ENCODE measurements at regions not wholly inside any gene's neighbourhood (a gene's known extent, or its start where the extent isn't known, plus 50 kb on each side); places are given as distances from the start of the nearest gene placed in this dataset.
A peak's percentile ranks its signal among the peaks of the same experiment; 100 is the strongest.

DNA sequence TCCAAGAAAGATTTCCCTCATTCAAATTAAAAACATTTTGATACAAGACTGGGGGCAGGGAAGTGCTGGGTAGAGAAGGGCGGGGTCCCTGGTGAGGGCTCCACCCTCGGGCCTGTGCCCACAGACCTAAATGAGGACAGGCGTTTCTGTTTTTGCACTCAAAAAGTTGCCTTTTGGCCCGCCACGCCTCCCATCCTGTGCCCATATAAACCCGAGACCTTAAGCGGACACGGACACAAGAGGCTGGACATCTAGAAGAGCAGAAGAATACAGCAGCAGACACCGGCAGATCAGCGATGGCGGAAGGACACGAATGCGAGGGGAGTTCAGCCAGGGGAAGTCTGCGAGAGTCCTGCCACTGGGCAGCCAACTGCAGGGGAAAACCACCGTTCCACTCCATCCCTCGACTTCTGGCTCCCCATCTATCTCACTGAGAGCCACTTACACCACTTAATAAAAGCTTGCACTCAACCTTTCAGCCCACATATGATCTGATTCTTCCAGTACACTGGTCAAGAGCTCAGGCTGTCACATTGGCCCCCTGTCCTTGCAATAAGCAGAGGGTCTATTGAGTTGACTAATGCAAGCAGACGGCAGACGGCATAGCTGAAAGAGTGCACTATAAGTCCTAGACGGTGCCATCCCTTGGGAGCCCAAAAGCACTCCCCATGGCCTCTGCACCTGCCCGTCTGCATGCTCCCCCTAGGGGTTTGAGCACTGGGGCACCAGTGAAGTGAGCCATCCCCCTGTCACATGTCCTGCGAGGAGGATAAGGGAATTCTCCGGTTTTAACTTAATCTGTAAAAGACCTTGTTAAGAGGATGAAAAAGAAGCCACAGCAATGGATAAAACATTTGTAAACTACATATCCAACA, 181.8 kb upstream of the PRSS1 start:
- Histone ChIP-seq H3K27me3 (ENCODE audit: control insufficient read depth, insufficient read depth, low read length) (no peaks in the 10 kb centered on the region), H2BK5ac (ENCODE audit: low read depth, low read length, poor library complexity, severe bottlenecking) (peak overlapping the region; percentile 90), H2BK120ac (ENCODE audit: low read depth, low read length) (peak overlapping the region; percentile 94), H4K20me1 (ENCODE audit: insufficient read depth, low read length) (no peaks in the 10 kb centered on the region), H2BK20ac (ENCODE audit: low read depth, low read length) (peak overlapping the region; percentile 89), H3K9ac (ENCODE audit: low read depth, low read length) (no peak overlapping the region), H3K79me1 (ENCODE audit: low read depth in 1 of 2, low read length in 2 of 2) (peaks cover 0 to 22% of the 10 kb centered on the region in 2 experiments; a peak in 1 of 4 replicates), H3K4me3 (ENCODE audit: insufficient read depth, low read depth, low read length) (no peak overlapping the region), H2BK15ac (ENCODE audit: low read depth, low read length) (peak overlapping the region; percentile 93), H3K4me1 (ENCODE audit: control insufficient read depth, insufficient read depth, low read length) (peaks cover 26% of the 10 kb centered on the region), H2AK5ac (ENCODE audit: low read depth, low read length) (peak overlapping the region; percentile 84), H3K27ac (ENCODE audit: insufficient read depth, low read length) (peak overlapping the region; percentile 10; the same call in 1 of the 2 replicates), H3K9me1 (ENCODE audit: insufficient read depth, low read length) (peaks cover 26% of the 10 kb centered on the region), H2AK9ac (replicated peaks; ENCODE audit: low read depth, low read length, poor library complexity) (peak overlapping the region; percentile 2), H4K5ac (ENCODE audit: low read depth, low read length) (peak overlapping the region; percentile 25; the same call in 1 of the 2 replicates), H4K91ac (ENCODE audit: insufficient read depth, low read depth, low read length) (peak overlapping the region; percentile 76), H3K14ac (replicated peaks; ENCODE audit: low read depth, low read length) (peak overlapping the region; percentile 84), H3K9me3 (ENCODE audit: control insufficient read depth, insufficient read depth, low read length) (no peaks in the 10 kb centered on the region), H2AFZ (replicated peaks; ENCODE audit: low read length, poor library complexity) (peak overlapping the region; percentile 64), H3K56ac (ENCODE audit: extremely low read depth, insufficient read depth, low read length) (peak overlapping the region; percentile 14; the same call in 1 of the 2 replicates), H3K18ac (ENCODE audit: low read depth, low read length) (peak overlapping the region; percentile 27; the same call in 1 of the 2 replicates), H3K36me3 (ENCODE audit: control insufficient read depth, insufficient read depth, low read length) (no peaks in the 10 kb centered on the region), H4K8ac (ENCODE audit: low read depth in 2 of 2, low read length in 2 of 2) (peak overlapping the region; percentile 65 to 74), H3K4ac (ENCODE audit: low read depth, low read length) (peak overlapping the region; percentile 74), H3K4me2 (ENCODE audit: low read depth, low read length) (no peak overlapping the region), H3K23ac (ENCODE audit: low read depth, low read length) (peak overlapping the region; percentile 56; the same call in 1 of the 2 replicates)
- WGBS, 2 experiments (ENCODE audit: extremely low coverage in 2 of 2, insufficient read length in 1 of 2) = 85% methylated on average over 10 of the region's 22 CpGs; no CpG with 5 or more reads in 1 of the 2 experiments
- dilution Hi-C loops (cut with HindIII; ENCODE audit: low sequenced_read_pairs, unreplicated experiment) (no loop called here), intact Hi-C loops (cut with micrococcal nuclease) (no loop called here), in situ Hi-C loops (cut with MboI; ENCODE audit: low sequenced_read_pairs) (loop anchor here (25.0 kb wide), 1 partner anchor 1320 kb away; no protein-coding TSS in a partner anchor)
- TF ChIP-seq MAZ (IDR thresholded peaks at IDR 0.05; ENCODE audit: borderline replicate concordance, low read depth, low read length) = no peak
- ChIA-PET CTCF (interaction anchor here (1.2 to 2.0 kb wide), 2 partner anchors 20 to 65 kb away, joined by 3 to 7 read pairs; no protein-coding TSS in a partner anchor), POLR2A (ENCODE audit: unreplicated experiment) (no interaction called here)
- BruUV-seq (replicated peaks) = no TSS peak
- DNase-seq (no peak), ATAC-seq (ENCODE audit: low read depth) (no peak)
